T-cell (primary cell): ENCODE measurements at regions not wholly inside any gene's neighbourhood (a gene's known extent, or its start where the extent isn't known, plus 50 kb on each side); places are given as distances from the start of the nearest gene placed in this dataset.
"Not testable (repeated sequence)": the region's sequence is repeated elsewhere in the genome, so short reads cannot be mapped to it uniquely, and the experiment has no call there.

Experiments
- ATAC-seq, 4 experiments: fragments of 200-7000 bp in 3 of 4; fragments of 150-1000 bp in 1 of 4; cut with Tn5 transposase; replicated peaks in 1 of 4; 1 replicate in 3 of 4; 2 replicates in 1 of 4; pipeline ENCODE4 v1.10.0; 2021; ENCODE audit warnings: moderate library complexity in 3 of 4, mild to moderate bottlenecking in 2 of 4, moderate number of reproducible peaks in 1 of 4
- CTCF ChIA-PET, 2 donors: fragments of 300-600 bp; sonication (Branson Sonifier 250); formaldehyde crosslinking; loops; one replicate each; lab custom pipeline; 2022; ENCODE audit warnings: antibody characterized with exemption in 2 of 2; lab: Charles Lee
- POLR2A ChIA-PET, 2 donors: fragments of 300-600 bp; sonication (Branson Sonifier 250); formaldehyde crosslinking; loops; one replicate each; lab custom pipeline; 2022; ENCODE audit warnings: antibody characterized with exemption in 2 of 2; lab: Charles Lee
- DNase-seq, 35 experiments: peaks; one replicate each; pipeline versions ENCODE4 v3.0.0 to v3.0.0-alpha.2; 2013 to 2023
- H3K27ac ChIP-seq: one replicate; pipeline ENCODE4 v1.5.1; 2013; ENCODE audit warnings: low read length
- H3K27me3 ChIP-seq, 2 experiments: replicated peaks in 1 of 2; 1 replicate in 1 of 2; 2 replicates in 1 of 2; pipeline versions ENCODE4 v1.6.1 to v1.7.0; 2013; ENCODE audit warnings: low read length in 1 of 2, mixed read lengths in 1 of 2; ENCODE audit not compliant: control insufficient read depth in 2 of 2, insufficient read depth in 2 of 2; ENCODE audit errors: extremely low read depth in 1 of 2
- H3K36me3 ChIP-seq, 2 donors: 1 replicate in 1 of 2; 2 replicates in 1 of 2; pipeline versions ENCODE4 v1.6.1 to v1.7.0; 2013; ENCODE audit warnings: low read length in 1 of 2; ENCODE audit not compliant: control insufficient read depth in 2 of 2, insufficient read depth in 1 of 2; ENCODE audit errors: extremely low read depth in 1 of 2
- H3K4me1 ChIP-seq, 2 experiments: 1 replicate in 1 of 2; 2 replicates in 1 of 2; pipeline versions ENCODE4 v1.6.1 to v1.7.0; 2013; ENCODE audit warnings: low read length in 2 of 2, mixed read lengths in 1 of 2; ENCODE audit not compliant: insufficient read depth in 2 of 2, control insufficient read depth in 1 of 2; ENCODE audit errors: extremely low read depth in 1 of 2
- H3K4me3 ChIP-seq, 2 donors: 1 replicate in 1 of 2; 2 replicates in 1 of 2; pipeline versions ENCODE4 v1.5.1 to v1.7.0; 2013; ENCODE audit warnings: mild to moderate bottlenecking in 2 of 2, low read length in 1 of 2, moderate library complexity in 1 of 2; ENCODE audit not compliant: control insufficient read depth in 1 of 2; ENCODE audit errors: extremely low read depth in 1 of 2
- H3K9me3 ChIP-seq: 2 replicates; pipeline ENCODE4 v1.7.0; 2013
- H3K27ac Mint-ChIP-seq, 2 donors: one replicate each; pipeline ENCODE4 v1.8.0; 2020 to 2021; ENCODE audit warnings: mild to moderate bottlenecking in 2 of 2, mixed read lengths in 2 of 2
- H3K27me3 Mint-ChIP-seq, 2 donors: one replicate each; pipeline ENCODE4 v1.8.0; 2021 to 2022; ENCODE audit warnings: mixed read lengths in 2 of 2
- H3K36me3 Mint-ChIP-seq: one replicate; pipeline ENCODE4 v1.8.0; 2021; ENCODE audit warnings: mixed read lengths
- H3K4me1 Mint-ChIP-seq, 3 donors: one replicate each; pipeline ENCODE4 v1.8.0; 2020 to 2022; ENCODE audit warnings: mixed read lengths in 3 of 3, mild to moderate bottlenecking in 1 of 3
- H3K4me3 Mint-ChIP-seq, 3 donors: one replicate each; pipeline ENCODE4 v1.8.0; 2020 to 2022; ENCODE audit warnings: mild to moderate bottlenecking in 3 of 3, mixed read lengths in 3 of 3, moderate library complexity in 3 of 3
- H3K9me3 Mint-ChIP-seq, 3 donors: one replicate each; pipeline ENCODE4 v1.8.0; 2020 to 2022; ENCODE audit warnings: mixed read lengths in 3 of 3
- WGBS: methylation state at CpG from one replicate; pipeline ENCODE4 v1.1.5; 2013; ENCODE audit warnings: missing lambda C conversion rate; ENCODE audit not compliant: insufficient coverage; 5-methylcytosine and 5-hydroxymethylcytosine counted together

- H3K4me1 Mint-ChIP-seq: peaks cover 47 to 79% (median 70%) of the 10 kb centered on the region in 3 donors
- H3K9me3 ChIP-seq, H3K4me1 ChIP-seq, POLR2A ChIA-PET, H3K36me3 ChIP-seq, H3K27me3 ChIP-seq, DNase-seq, H3K4me3 ChIP-seq, H3K27me3 Mint-ChIP-seq, H3K9me3 Mint-ChIP-seq, CTCF ChIA-PET, H3K27ac ChIP-seq: not testable (repeated sequence)
- peak overlapping the region; percentile 92 to 94 for H3K27ac Mint-ChIP-seq
- peak overlapping the region in 2 of 3 donors; percentile 53 to 65 for H3K4me3 Mint-ChIP-seq
- peak in 2 of 4 experiments; percentile 53 to 67 for ATAC-seq
- peaks cover 16% of the 10 kb centered on the region for H3K36me3 Mint-ChIP-seq
- no CpG with 5 or more reads among the region's 3 CpGs for WGBS
Observed at GRCh38 chr20:26309720-26310119, 613.1 kb upstream of the ZNF337 start.

GRCh38 chr20:26308961-26309360 lies 612.3 kb upstream of the ZNF337 start:
- Histone ChIP-seq H3K9me3 (no peaks in the 10 kb centered on the region), H3K27ac (peak overlapping the region; percentile 38), H3K27me3 (no peaks in the 10 kb centered on the region), H3K4me1 (no peaks in the 10 kb centered on the region), H3K4me3 (no peak overlapping the region), H3K36me3 (no peaks in the 10 kb centered on the region)
- ChIA-PET CTCF (no interaction called here), POLR2A (no interaction called here)
- ATAC-seq: peak; percentile 37 to 62 (median 56)
- WGBS: 83% methylated on average over 1 of the region's 2 CpGs
- no peak for DNase-seq
- Mint-ChIP-seq H3K4me1 (peaks cover 48 to 76% (median 65%) of the 10 kb centered on the region in 3 donors), H3K4me3 (peak overlapping the region; percentile 46 to 65 (median 53)), H3K9me3 (peaks cover 0 to 4% (median 0%) of the 10 kb centered on the region in 3 donors), H3K36me3 (peaks cover 17% of the 10 kb centered on the region), H3K27ac (peak overlapping the region; percentile 92 to 94), H3K27me3 (no peaks in the 10 kb centered on the region)

- WGBS: no CpG with 5 or more reads among the region's 5 CpGs
- Histone ChIP-seq H3K9me3 (no peaks in the 10 kb centered on the region), H3K27ac (no peak overlapping the region), H3K4me3 (no peak overlapping the region), H3K36me3 (no peaks in the 10 kb centered on the region), H3K27me3 (no peaks in the 10 kb centered on the region), H3K4me1 (no peaks in the 10 kb centered on the region)
- H3K36me3 Mint-ChIP-seq: peaks cover 6% of the 10 kb centered on the region
- H3K27ac Mint-ChIP-seq: peak overlapping the region in 1 of 2 donors; percentile 49
- no peak for DNase-seq
- ATAC-seq: no peak
- no peaks in the 10 kb centered on the region for H3K27me3 Mint-ChIP-seq
- ChIA-PET CTCF (no interaction called here), POLR2A (no interaction called here)
- H3K9me3 Mint-ChIP-seq: no peaks in the 10 kb centered on the region
- H3K4me1 Mint-ChIP-seq: peaks cover 13 to 77% (median 48%) of the 10 kb centered on the region in 3 donors
- H3K4me3 Mint-ChIP-seq: no peak overlapping the region
Observed at GRCh38 chr20:26295006-26295405, 598.4 kb upstream of the ZNF337 start.

GRCh38 chr20:26288379-26289061 lies 591.9 kb upstream of the ZNF337 start:
- H3K36me3 ChIP-seq, CTCF ChIA-PET, H3K9me3 Mint-ChIP-seq, H3K4me1 ChIP-seq, POLR2A ChIA-PET, H3K4me3 ChIP-seq, DNase-seq, H3K36me3 Mint-ChIP-seq, H3K27me3 Mint-ChIP-seq, H3K9me3 ChIP-seq, H3K27me3 ChIP-seq: not testable (repeated sequence)
- ATAC-seq: peak; percentile 29 to 71 (median 51)
- WGBS: no CpG with 5 or more reads among the region's 7 CpGs
- peak overlapping the region; percentile 41 for H3K27ac ChIP-seq
- Mint-ChIP-seq H3K4me1 (peaks cover 43 to 86% (median 76%) of the 10 kb centered on the region in 3 donors), H3K27ac (peak overlapping the region; percentile 87 to 89), H3K4me3 (peak overlapping the region; percentile 13 to 65 (median 31))

- peak in 1 of 4 experiments; percentile 45 for ATAC-seq
- no peak overlapping the region for H3K4me3 ChIP-seq
- POLR2A ChIA-PET: interaction anchor here in 1 of 2 donors (0.6 kb wide), 1 partner anchor 93 kb away, joined by 3 read pairs; no protein-coding TSS in a partner anchor
Observed at GRCh38 chr20:26279238-26279637, 582.6 kb upstream of the ZNF337 start.

GRCh38 chr20:26277339-26277738 lies 580.7 kb upstream of the ZNF337 start:
- DNase-seq: no peak
- Mint-ChIP-seq H3K4me3 (no peak overlapping the region), H3K4me1 (peaks cover 32 to 48% (median 33%) of the 10 kb centered on the region in 3 donors), H3K27ac (no peak overlapping the region), H3K9me3 (no peaks in the 10 kb centered on the region), H3K36me3 (peaks cover 9% of the 10 kb centered on the region), H3K27me3 (no peaks in the 10 kb centered on the region)
- Histone ChIP-seq H3K4me1 (peaks cover 0 to 4% of the 10 kb centered on the region in 2 experiments), H3K27me3 (peaks cover 0 to 3% of the 10 kb centered on the region in 2 experiments), H3K27ac (no peak overlapping the region), H3K9me3 (no peaks in the 10 kb centered on the region), H3K36me3 (no peaks in the 10 kb centered on the region), H3K4me3 (no peak overlapping the region)
- WGBS: 96% methylated on average over 21 of the region's 21 CpGs
- ChIA-PET CTCF (no interaction called here), POLR2A (no interaction called here)
- ATAC-seq: no peak

More at GRCh38 chr20:26279238-26279637, 582.6 kb upstream of the ZNF337 start:
- peaks cover 50 to 67% (median 51%) of the 10 kb centered on the region in 3 donors for H3K4me1 Mint-ChIP-seq
- H3K36me3 ChIP-seq: no peaks in the 10 kb centered on the region
- CTCF ChIA-PET: no interaction called here
- H3K36me3 Mint-ChIP-seq: peaks cover 9% of the 10 kb centered on the region
- H3K9me3 ChIP-seq: no peaks in the 10 kb centered on the region
- H3K4me1 ChIP-seq: peaks cover 0 to 4% of the 10 kb centered on the region in 2 experiments
- WGBS: no CpG with 5 or more reads among the region's 5 CpGs
- H3K27ac ChIP-seq: peak overlapping the region; percentile 18
- H3K27ac Mint-ChIP-seq: peak overlapping the region; percentile 84 to 90
- DNase-seq: no peak
- H3K27me3 ChIP-seq: peaks cover 0 to 3% of the 10 kb centered on the region in 2 experiments
- no peaks in the 10 kb centered on the region for H3K9me3 Mint-ChIP-seq
- no peaks in the 10 kb centered on the region for H3K27me3 Mint-ChIP-seq
- H3K4me3 Mint-ChIP-seq: peak overlapping the region in 1 of 3 donors; percentile 47
